Body of pancreas (tissue), 4 donors: ENCODE measurements at regions not wholly inside any gene's neighbourhood (a gene's known extent, or its start where the extent isn't known, plus 50 kb on each side); places are given as distances from the start of the nearest gene placed in this dataset.

ENCODE experiments used
- CTCF ChIP-seq, 7 experiments: fragments of 450-650 bp in 4 of 7; fragments of 200-600 bp in 3 of 7; sonication (generic) in 3 of 7; IDR thresholded peaks; one replicate each; pipeline ENCODE4 v1.5.1; 2016 to 2019; ENCODE audit warnings: antibody characterized with exemption in 7 of 7
- POLR2A ChIP-seq, 3 donors: fragments of 450-650 bp; IDR thresholded peaks; one replicate each; pipeline ENCODE4 v1.6.1; 2016; ENCODE audit warnings: antibody characterized with exemption in 3 of 3, mild to moderate bottlenecking in 2 of 3

- TF ChIP-seq CTCF (IDR thresholded peaks at IDR 0.05) = no peak
- TF ChIP-seq POLR2A (IDR thresholded peaks at IDR 0.05) = no peak
These were observed 155.5 kb upstream of the ROPN1 start for GRCh38 chr3:124147429-124147828.
